HepG2 (cell line): ENCODE measurements at regions not wholly inside any gene's neighbourhood (a gene's known extent, or its start where the extent isn't known, plus 50 kb on each side); places are given as distances from the start of the nearest gene placed in this dataset.

Source experiments
- ATAC-seq: fragments of 200-7000 bp; cut with Tn5 transposase; 3 replicates; pipeline ENCODE4 v1.9.1; 2020; ENCODE audit warnings: mild to moderate bottlenecking, moderate library complexity
- BruUV-seq: library from RNA; stranded (reverse); fragments of 400-500 nt; replicated peaks from 2 replicates; lab custom pipeline; 2021; lab: Mats Ljungman, UMichigan
- CTCF ChIA-PET: fragments of 300-600 bp; formaldehyde crosslinking; extraction: SDS; loops from one replicate; lab custom pipeline; 2021; ENCODE audit warnings: low total read pairs, inconsistent platforms, low intra/inter-chr PET ratio; lab: Yijun Ruan, JAX
- POLR2A ChIA-PET: fragments of 350-600 bp; sonication (Branson Sonifier 250); formaldehyde crosslinking; loops from one replicate; lab custom pipeline; 2020; ENCODE audit warnings: antibody characterized with exemption, inconsistent platforms; lab: Yijun Ruan, JAX
- DNase-seq: peaks from one replicate; pipeline ENCODE4 v3.0.0-alpha.2; 2015; ENCODE audit warnings: low spot score
- FAIRE-seq: peaks from 3 replicates; lab custom pipeline; 2011; peaks lifted over from hg19 to GRCh38; lab: Jason Lieb, UNC
- H2AFZ ChIP-seq: one replicate; pipeline ENCODE4 v1.6.1; 2011; ENCODE audit warnings: low read length, inconsistent platforms
- H3K27ac ChIP-seq: fragments of 300-600 bp; 3 replicates; pipeline ENCODE4 v1.8.0; 2011; ENCODE audit warnings: mixed run types, mild to moderate bottlenecking, mixed read lengths, low read length, inconsistent platforms; ENCODE audit not compliant: insufficient read depth; ENCODE audit errors: extremely low read length
- H3K27me3 ChIP-seq, 2 experiments: fragments of 200-600 bp in 1 of 2; 2 replicates in 1 of 2; 3 replicates in 1 of 2; pipeline versions ENCODE4 v1.6.0 to v1.8.0; 2011; ENCODE audit warnings: low read length in 2 of 2, mild to moderate bottlenecking in 2 of 2, moderate library complexity in 2 of 2, inconsistent platforms in 1 of 2; ENCODE audit not compliant: insufficient read depth in 2 of 2, control insufficient read depth in 1 of 2
- H3K36me3 ChIP-seq, 2 experiments: fragments of 200-600 bp in 1 of 2; replicated peaks in 1 of 2; 2 replicates in 1 of 2; 3 replicates in 1 of 2; pipeline versions ENCODE4 v1.5.1 to v1.8.0; 2011; ENCODE audit warnings: low read length in 2 of 2, inconsistent platforms in 1 of 2; ENCODE audit not compliant: insufficient read depth in 2 of 2, control insufficient read depth in 1 of 2
- H3K4me1 ChIP-seq: 2 replicates; pipeline ENCODE4 v1.5.1; 2012; ENCODE audit warnings: low read length, inconsistent platforms; ENCODE audit not compliant: insufficient read depth
- H3K4me2 ChIP-seq: 2 replicates; pipeline ENCODE4 v1.6.0; 2011; ENCODE audit warnings: low read depth, low read length, inconsistent platforms
- H3K4me3 ChIP-seq, 3 experiments: fragments of 200-600 bp in 1 of 3; sonication (generic), shearing (Covaris generic) in 1 of 3; replicated peaks in 1 of 3; 2 replicates each; pipeline ENCODE4 v1.5.1; 2011 to 2016; ENCODE audit warnings: low read length in 3 of 3, inconsistent platforms in 2 of 3, low read depth in 2 of 3, mild to moderate bottlenecking in 2 of 3, control low read depth in 1 of 3, mixed read lengths in 1 of 3; ENCODE audit not compliant: insufficient read depth in 1 of 3
- H3K79me2 ChIP-seq: one replicate; pipeline ENCODE4 v1.6.1; 2011; ENCODE audit warnings: low read length, inconsistent platforms; ENCODE audit not compliant: insufficient read depth
- H3K9ac ChIP-seq: 2 replicates; pipeline ENCODE4 v1.6.0; 2011; ENCODE audit warnings: mild to moderate bottlenecking, low read depth, low read length, inconsistent platforms; ENCODE audit not compliant: insufficient read depth
- H3K9me3 ChIP-seq: 2 replicates; pipeline ENCODE4 v1.5.1; 2012; ENCODE audit warnings: mild to moderate bottlenecking, low read length
- H4K20me1 ChIP-seq: 2 replicates; pipeline ENCODE4 v1.6.0; 2011; ENCODE audit warnings: inconsistent platforms, mild to moderate bottlenecking, low read length, moderate library complexity; ENCODE audit not compliant: insufficient read depth
- ARNT ChIP-seq: fragments of 450-650 bp; IDR thresholded peaks from 2 replicates; pipeline ENCODE4 v1.6.1; 2017
- CREB1 ChIP-seq, 2 experiments: fragments of 450-650 bp in 1 of 2; IDR thresholded peaks; 2 replicates each; pipeline ENCODE4 v1.6.1; 2016 to 2017; ENCODE audit warnings: control low read depth in 1 of 2, mild to moderate bottlenecking in 1 of 2, missing compliant biosample characterization in 1 of 2, missing genetic modification characterization in 1 of 2
- HNF1A ChIP-seq, 2 experiments: sonication (generic) in 1 of 2; formaldehyde crosslinking in 1 of 2; IDR thresholded peaks; 2 replicates each; pipeline versions ENCODE4 v1.4.0 to v1.6.1; 2016 to 2020; ENCODE audit warnings: borderline replicate concordance in 1 of 2, low read depth in 1 of 2, mild to moderate bottlenecking in 1 of 2, missing genetic modification reagents in 1 of 2
- JUNB ChIP-seq: sonication (generic); formaldehyde crosslinking; IDR thresholded peaks from 2 replicates; pipeline ENCODE4 v1.8.0; 2022; ENCODE audit warnings: missing genetic modification reagents, mild to moderate bottlenecking, borderline replicate concordance
- KLF6 ChIP-seq: IDR thresholded peaks from 2 replicates; pipeline ENCODE4 v1.8.0; 2016; ENCODE audit warnings: missing biosample characterization, missing genetic modification reagents
- MAFK ChIP-seq, 2 experiments: IDR thresholded peaks in 1 of 2; conservative IDR thresholded peaks in 1 of 2; 2 replicates each; pipeline ENCODE4 v1.6.1; 2011; ENCODE audit warnings: improper control_type of control experiment in 2 of 2, low read length in 2 of 2
- REST ChIP-seq, 2 experiments: IDR thresholded peaks; 2 replicates each; pipeline ENCODE4 v1.6.1; 2011 to 2012; ENCODE audit warnings: low read length in 2 of 2, borderline replicate concordance in 1 of 2, low read depth in 1 of 2, mild to moderate bottlenecking in 1 of 2, moderate library complexity in 1 of 2
- ZNF343 ChIP-seq: sonication (generic); formaldehyde crosslinking; IDR thresholded peaks from 2 replicates; pipeline ENCODE4 v1.4.0; 2020; ENCODE audit warnings: mild to moderate bottlenecking, missing genetic modification reagents
- ZNF382 ChIP-seq: sonication (generic); formaldehyde crosslinking; IDR thresholded peaks from 2 replicates; pipeline ENCODE4 v1.5.0; 2020; ENCODE audit warnings: missing genetic modification reagents, mild to moderate bottlenecking, borderline replicate concordance
- ZNF432 ChIP-seq: sonication (generic); formaldehyde crosslinking; IDR thresholded peaks from 2 replicates; pipeline ENCODE4 v1.5.0; 2020; ENCODE audit warnings: missing genetic modification reagents, mild to moderate bottlenecking, borderline replicate concordance
- ZNF792 ChIP-seq: IDR thresholded peaks from 2 replicates; pipeline ENCODE4 v1.6.1; 2016
- WGBS: methylation state at CpG from one replicate; pipeline ENCODE4 v1.1.6; 2017; ENCODE audit warnings: low lambda C conversion rate; 5-methylcytosine and 5-hydroxymethylcytosine counted together
- in situ Hi-C: cut with HindIII; loops from 2 replicates; pipeline ENCODE4 v1.10.0; 2017; ENCODE audit warnings: low pct_unique_long_range_greater_than_20kb; ENCODE audit not compliant: extremely low pct_ligation_motif_present
- intact Hi-C: fragments of 100-400 bp; cut with micrococcal nuclease; formaldehyde crosslinking; loops from one replicate; pipeline ENCODE4 v1.10.0; 2022; ENCODE audit not compliant: unreplicated experiment

GRCh38 chrX:40849906-40850823, 114.8 kb upstream of the MED14 start:
- Histone ChIP-seq H3K27me3 (no peaks in the 10 kb centered on the region), H3K4me3 (no peak overlapping the region), H3K27ac (no peak overlapping the region)
- DNase-seq = no peak
- POLR2A ChIA-PET = no interaction called here
- WGBS = 34% methylated on average over 3 of the region's 5 CpGs
- intact Hi-C loops = no loop called here
- no peak for FAIRE-seq
- TF ChIP-seq ARNT = no peak
- no peak for TF ChIP-seq ZNF343 (CRISPR knock-in tag)
- no peak for TF ChIP-seq ZNF792
- TF ChIP-seq JUNB = no peak
- TF ChIP-seq HNF1A (IDR thresholded peaks at IDR 0.05; ENCODE audit: low read depth) = no peak
- no peak for TF ChIP-seq HNF1A (CRISPR knock-in tag; IDR thresholded peaks at IDR 0.05; ENCODE audit: borderline replicate concordance)
- no peak for TF ChIP-seq MAFK (conservative IDR thresholded peaks at IDR 0.05 in 1 of 2, IDR thresholded peaks at IDR 0.05 in 1 of 2; ENCODE audit: low read length in 2 of 2)
- TF ChIP-seq ZNF432 (CRISPR knock-in tag) = no peak
- TF ChIP-seq KLF6 (CRISPR knock-in tag) = no peak
- no peak for TF ChIP-seq CREB1 (IDR thresholded peaks at IDR 0.05)
- no peak for TF ChIP-seq CREB1 (CRISPR knock-in tag; IDR thresholded peaks at IDR 0.05)
- TF ChIP-seq REST (IDR thresholded peaks at IDR 0.05; ENCODE audit: borderline replicate concordance in 1 of 2, low read depth in 1 of 2, low read length in 2 of 2) = no peak
- no peak for TF ChIP-seq ZNF382 (CRISPR knock-in tag)
- TF ChIP-seq, all 625 proteins: peak for 0
- in situ Hi-C loops = no loop called here
- Histone ChIP-seq H3K4me1 (peaks cover 13% of the 10 kb centered on the region), H3K79me2 (no peaks in the 10 kb centered on the region), H3K9me3 (no peaks in the 10 kb centered on the region), H2AFZ (no peak overlapping the region), H3K4me2 (no peak overlapping the region), H4K20me1 (no peaks in the 10 kb centered on the region), H3K36me3 (no peaks in the 10 kb centered on the region), H3K9ac (no peak overlapping the region)
- ATAC-seq = no peak
- CTCF ChIA-PET = no interaction called here
- BruUV-seq = no TSS peak
